Neural progenitor cell (in vitro differentiated cells): ENCODE measurements at regions not wholly inside any gene's neighbourhood (a gene's known extent, or its start where the extent isn't known, plus 50 kb on each side); places are given as distances from the start of the nearest gene placed in this dataset.

Source experiments
- DNase-seq: peaks from one replicate; pipeline ENCODE4 v3.0.0-alpha.2; 2016; ENCODE audit warnings: low spot score
- H2AFZ ChIP-seq: fragments of 200-600 bp; sonication (generic); replicated peaks from 2 replicates; pipeline ENCODE4 v1.6.1; 2016; ENCODE audit warnings: antibody characterized with exemption
- H3F3A ChIP-seq: fragments of 200-600 bp; sonication (generic); 2 replicates; pipeline ENCODE4 v1.6.1; 2016; ENCODE audit warnings: antibody characterized with exemption, low read depth
- H3K27ac ChIP-seq: fragments of 200-600 bp; sonication (generic); 2 replicates; pipeline ENCODE4 v1.5.1; 2016; ENCODE audit warnings: mild to moderate bottlenecking
- H3K27me3 ChIP-seq: fragments of 200-600 bp; sonication (generic); 2 replicates; pipeline ENCODE4 v1.6.1; 2016; ENCODE audit warnings: mild to moderate bottlenecking, moderate library complexity
- H3K36me3 ChIP-seq: fragments of 200-600 bp; sonication (generic); 2 replicates; pipeline ENCODE4 v1.5.1; 2016
- H3K4me1 ChIP-seq: fragments of 200-600 bp; sonication (generic); 2 replicates; pipeline ENCODE4 v1.6.1; 2016; ENCODE audit warnings: mixed run types
- H3K4me2 ChIP-seq: fragments of 200-600 bp; sonication (generic); 2 replicates; pipeline ENCODE4 v1.6.1; 2016
- H3K4me3 ChIP-seq: fragments of 200-600 bp; sonication (generic); 2 replicates; pipeline ENCODE4 v1.5.1; 2016
- H3K79me2 ChIP-seq: fragments of 200-600 bp; sonication (generic); 2 replicates; pipeline ENCODE4 v1.6.1; 2016; ENCODE audit warnings: low read depth
- H3K9ac ChIP-seq: fragments of 200-600 bp; sonication (generic); 2 replicates; pipeline ENCODE4 v1.6.1; 2016
- H3K9me3 ChIP-seq: fragments of 200-600 bp; sonication (generic); 2 replicates; pipeline ENCODE4 v1.5.1; 2016; ENCODE audit warnings: low read depth
- H4K20me1 ChIP-seq: fragments of 200-600 bp; sonication (generic); 2 replicates; pipeline ENCODE4 v1.6.1; 2016; ENCODE audit warnings: low read depth
- H3K27ac Mint-ChIP-seq: 3 replicates; pipeline ENCODE4 v1.8.0; 2021; ENCODE audit warnings: mixed read lengths
- H3K27me3 Mint-ChIP-seq: 2 replicates; pipeline ENCODE4 v1.8.0; 2022; ENCODE audit warnings: low read depth, mild to moderate bottlenecking, inconsistent platforms, moderate library complexity, mixed read lengths; ENCODE audit not compliant: insufficient read depth
- H3K36me3 Mint-ChIP-seq: 3 replicates; pipeline ENCODE4 v1.8.0; 2021; ENCODE audit warnings: mixed read lengths
- H3K4me1 Mint-ChIP-seq: 3 replicates; pipeline ENCODE4 v1.8.0; 2021; ENCODE audit warnings: mixed read lengths
- H3K4me3 Mint-ChIP-seq: 3 replicates; pipeline ENCODE4 v1.8.0; 2021; ENCODE audit warnings: mild to moderate bottlenecking, moderate library complexity, mixed read lengths
- H3K9me3 Mint-ChIP-seq: 3 replicates; pipeline ENCODE4 v1.8.0; 2020; ENCODE audit warnings: mixed read lengths
- CTCF ChIP-seq: fragments of 200-600 bp; sonication (generic); IDR thresholded peaks from 2 replicates; pipeline ENCODE4 v1.5.1; 2017; ENCODE audit warnings: antibody characterized with exemption, mild to moderate bottlenecking
- EZH2 ChIP-seq: fragments of 200-600 bp; sonication (generic); IDR thresholded peaks from 2 replicates; pipeline ENCODE4 v1.6.1; 2017; ENCODE audit warnings: antibody characterized with exemption, mild to moderate bottlenecking, moderate library complexity
- EZH2phosphoT487 ChIP-seq: fragments of 200-600 bp; sonication (generic); IDR thresholded peaks from 2 replicates; pipeline ENCODE4 v1.6.1; 2017; ENCODE audit warnings: antibody characterized with exemption

DNA sequence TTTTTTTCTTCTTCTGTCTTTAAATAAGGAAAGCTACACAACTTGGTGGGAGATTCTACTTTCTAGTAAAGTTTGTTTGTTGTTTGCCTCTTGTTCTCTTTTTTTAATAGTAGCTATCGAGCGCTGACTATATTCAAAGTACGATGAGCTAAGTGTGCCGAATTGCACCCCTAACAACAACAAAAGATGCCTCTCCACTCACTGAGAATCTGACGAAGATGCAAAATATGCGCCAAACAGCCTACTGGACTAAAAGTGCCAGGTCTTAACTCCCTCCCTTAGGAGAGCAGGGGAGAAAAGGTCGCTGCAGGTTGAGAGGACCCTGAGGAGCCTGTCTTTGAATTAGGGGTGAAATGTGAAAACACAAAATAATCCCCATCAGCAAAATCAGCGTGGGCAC is 713.8 kb upstream of the WWC1 start:
- H4K20me1 ChIP-seq, result peaks cover 5% of the 10 kb centered on the region
- peaks cover 3% of the 10 kb centered on the region for H3K27me3 Mint-ChIP-seq
- H3K27ac ChIP-seq, result no peak overlapping the region
- no peaks in the 10 kb centered on the region for H3K36me3 Mint-ChIP-seq
- H3F3A ChIP-seq, result peaks cover 25% of the 10 kb centered on the region
- H3K4me3 ChIP-seq, result no peak overlapping the region
- no peaks in the 10 kb centered on the region for H3K79me2 ChIP-seq
- peaks cover 63% of the 10 kb centered on the region for H3K4me1 Mint-ChIP-seq
- no peaks in the 10 kb centered on the region for H3K9me3 Mint-ChIP-seq
- no peaks in the 10 kb centered on the region for H3K36me3 ChIP-seq
- no peak for DNase-seq
- no peak for TF ChIP-seq CTCF
- no peak overlapping the region for H3K4me2 ChIP-seq
- no peak overlapping the region for H3K9ac ChIP-seq
- no peak overlapping the region for H2AFZ ChIP-seq
- H3K9me3 ChIP-seq, result no peaks in the 10 kb centered on the region
- H3K27ac Mint-ChIP-seq, result no peak overlapping the region
- no peak overlapping the region for H3K4me3 Mint-ChIP-seq
- peaks cover 51% of the 10 kb centered on the region for H3K27me3 ChIP-seq
- peaks cover 22% of the 10 kb centered on the region for H3K4me1 ChIP-seq

DNA sequence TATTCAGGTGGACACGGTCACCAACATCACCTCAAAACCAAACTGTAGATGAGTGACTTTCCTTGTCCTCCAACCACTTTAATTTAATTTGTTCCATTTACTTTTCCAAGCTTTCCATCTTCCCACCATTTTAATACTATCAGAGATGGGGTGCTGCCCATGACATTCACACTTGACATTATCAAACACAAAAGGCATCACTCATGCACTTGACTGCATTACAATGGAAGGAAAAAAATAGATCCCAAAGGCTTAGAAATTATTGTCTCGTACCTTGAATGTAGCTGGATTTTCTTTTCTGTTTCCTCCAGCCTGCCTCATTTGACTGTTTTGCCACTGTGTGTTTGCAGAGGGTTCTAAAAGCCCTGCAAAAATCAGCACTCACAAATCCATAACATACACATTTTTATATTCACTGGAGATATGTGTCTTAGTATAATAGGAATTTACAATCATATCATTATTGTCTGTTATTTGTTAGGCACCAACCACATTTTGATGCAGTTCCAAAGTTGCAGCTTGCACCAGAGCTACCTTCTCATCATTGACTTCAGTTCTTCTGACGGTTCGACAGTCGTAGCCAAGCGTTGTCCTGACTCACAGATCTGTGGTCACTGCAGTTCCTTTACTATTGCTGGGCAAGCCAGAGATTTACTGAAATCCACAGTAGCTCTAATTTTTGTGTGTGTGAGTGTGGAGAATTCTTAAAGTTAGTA is 712.3 kb upstream of the WWC1 start:
- no peak for DNase-seq
- Histone ChIP-seq H3K4me3 (no peak overlapping the region), H3K79me2 (no peaks in the 10 kb centered on the region), H3K27me3 (peaks cover 43% of the 10 kb centered on the region), H3K9me3 (no peaks in the 10 kb centered on the region), H3K36me3 (no peaks in the 10 kb centered on the region), H3K9ac (no peak overlapping the region), H2AFZ (no peak overlapping the region), H3K4me1 (peaks cover 12% of the 10 kb centered on the region), H3F3A (peaks cover 10% of the 10 kb centered on the region), H3K27ac (no peak overlapping the region), H4K20me1 (peaks cover 3% of the 10 kb centered on the region), H3K4me2 (no peak overlapping the region)
- TF ChIP-seq EZH2phosphoT487 (no peak), CTCF (no peak), EZH2 (no peak)
- Mint-ChIP-seq H3K9me3 (no peaks in the 10 kb centered on the region), H3K27me3 (no peaks in the 10 kb centered on the region), H3K27ac (no peak overlapping the region), H3K4me3 (no peak overlapping the region), H3K4me1 (peaks cover 62% of the 10 kb centered on the region), H3K36me3 (peaks cover 5% of the 10 kb centered on the region)

- peaks cover 5% of the 10 kb centered on the region for H3K36me3 Mint-ChIP-seq
- no peak overlapping the region for H2AFZ ChIP-seq
- H3K4me3 Mint-ChIP-seq, result no peak overlapping the region
- no peaks in the 10 kb centered on the region for H4K20me1 ChIP-seq
- no peak for DNase-seq
- H3K9me3 Mint-ChIP-seq, result no peaks in the 10 kb centered on the region
- peaks cover 62% of the 10 kb centered on the region for H3K4me1 Mint-ChIP-seq
- H3K4me2 ChIP-seq, result no peak overlapping the region
- H3K27ac ChIP-seq, result no peak overlapping the region
- no peaks in the 10 kb centered on the region for H3K36me3 ChIP-seq
- no peak overlapping the region for H3K4me3 ChIP-seq
- no peaks in the 10 kb centered on the region for H3K79me2 ChIP-seq
- H3K4me1 ChIP-seq, result peaks cover 7% of the 10 kb centered on the region
- H3F3A ChIP-seq, result peaks cover 5% of the 10 kb centered on the region
- H3K9me3 ChIP-seq, result no peaks in the 10 kb centered on the region
- H3K27me3 ChIP-seq, result peaks cover 38% of the 10 kb centered on the region
- no peaks in the 10 kb centered on the region for H3K27me3 Mint-ChIP-seq
- no peak overlapping the region for H3K27ac Mint-ChIP-seq
- no peak overlapping the region for H3K9ac ChIP-seq
- TF ChIP-seq EZH2 (no peak), EZH2phosphoT487 (no peak), CTCF (no peak)
Observed at GRCh38 chr5:167579693-167580055, 711.8 kb upstream of the WWC1 start.
